ENCODE measurements at regions not wholly inside any gene's neighbourhood (a gene's known extent, or its start where the extent isn't known, plus 50 kb on each side); places are given as distances from the start of the nearest gene placed in this dataset.

DNA sequence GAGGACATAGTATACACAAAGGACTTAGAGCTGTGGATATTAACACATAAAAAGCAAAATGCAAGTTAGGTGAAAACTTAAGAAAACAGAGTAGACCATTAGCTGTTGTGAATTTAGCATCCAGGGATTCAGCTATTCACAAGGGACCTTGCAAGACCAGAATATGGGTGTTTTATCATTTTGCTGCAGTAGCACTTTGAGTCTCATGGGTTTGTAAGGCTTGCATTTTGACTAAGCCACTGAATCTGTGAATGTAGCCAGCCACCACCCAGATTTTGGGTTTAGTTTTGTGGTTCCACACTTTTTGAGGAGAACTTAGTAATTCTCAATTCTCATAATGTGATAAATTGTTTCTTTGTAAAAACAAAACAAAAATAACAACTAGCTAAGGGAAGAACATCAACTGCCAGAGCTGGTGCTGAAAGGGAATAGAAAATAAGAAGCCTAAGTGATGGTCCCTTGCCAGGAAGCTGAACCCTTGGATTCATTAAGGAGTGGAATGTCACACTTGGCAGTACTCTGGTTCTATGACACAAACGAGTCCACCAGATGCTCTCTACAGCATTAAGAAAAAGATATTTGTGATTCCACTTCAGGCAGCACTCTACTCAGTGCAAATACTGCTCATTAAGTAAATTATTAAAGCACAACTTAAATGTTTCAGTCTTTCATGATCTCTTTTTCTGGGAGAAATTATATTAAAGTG, 557.4 kb upstream of the ZNF462 start:
- Histone ChIP-seq H3K4me2 (no peak overlapping the region), H3K9me3 (ENCODE audit: low read depth) (no peaks in the 10 kb centered on the region), H3K4me3 (no peak overlapping the region), H3K27me3 (no peaks in the 10 kb centered on the region), H3K9me2 (replicated peaks; ENCODE audit: insufficient read depth) (no peaks in the 10 kb centered on the region), H4K20me1 (ENCODE audit: insufficient read depth, poor library complexity, severe bottlenecking) (no peaks in the 10 kb centered on the region), H3K27ac (no peak overlapping the region), H2AFZ (no peak overlapping the region), H3K36me3 (replicated peaks; ENCODE audit: insufficient read depth, low read depth) (no peaks in the 10 kb centered on the region), H3K4me1 (ENCODE audit: insufficient read depth) (no peaks in the 10 kb centered on the region), H3K79me2 (no peaks in the 10 kb centered on the region)
- whole genome bisulfite sequencing (ENCODE audit: low lambda C conversion rate, missing lambda C conversion rate) = 33% methylated on average over 1 of the region's 1 CpG
- TF ChIP-seq, protein P1, sequence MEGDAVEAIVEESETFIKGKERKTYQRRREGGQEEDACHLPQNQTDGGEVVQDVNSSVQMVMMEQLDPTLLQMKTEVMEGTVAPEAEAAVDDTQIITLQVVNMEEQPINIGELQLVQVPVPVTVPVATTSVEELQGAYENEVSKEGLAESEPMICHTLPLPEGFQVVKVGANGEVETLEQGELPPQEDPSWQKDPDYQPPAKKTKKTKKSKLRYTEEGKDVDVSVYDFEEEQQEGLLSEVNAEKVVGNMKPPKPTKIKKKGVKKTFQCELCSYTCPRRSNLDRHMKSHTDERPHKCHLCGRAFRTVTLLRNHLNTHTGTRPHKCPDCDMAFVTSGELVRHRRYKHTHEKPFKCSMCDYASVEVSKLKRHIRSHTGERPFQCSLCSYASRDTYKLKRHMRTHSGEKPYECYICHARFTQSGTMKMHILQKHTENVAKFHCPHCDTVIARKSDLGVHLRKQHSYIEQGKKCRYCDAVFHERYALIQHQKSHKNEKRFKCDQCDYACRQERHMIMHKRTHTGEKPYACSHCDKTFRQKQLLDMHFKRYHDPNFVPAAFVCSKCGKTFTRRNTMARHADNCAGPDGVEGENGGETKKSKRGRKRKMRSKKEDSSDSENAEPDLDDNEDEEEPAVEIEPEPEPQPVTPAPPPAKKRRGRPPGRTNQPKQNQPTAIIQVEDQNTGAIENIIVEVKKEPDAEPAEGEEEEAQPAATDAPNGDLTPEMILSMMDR (IDR thresholded peaks at IDR 0.05; ENCODE audit: poor library complexity) = no peak
- TF ChIP-seq EZH2 (IDR thresholded peaks at IDR 0.05; ENCODE audit: borderline replicate concordance) (no peak), EZH2phosphoT487 (IDR thresholded peaks at IDR 0.05; ENCODE audit: low read depth, severe bottlenecking, unreplicated experiment) (no peak)
- no peak for DNase-seq (ENCODE audit: low spot score)

- Histone ChIP-seq H3K36me3 (replicated peaks; ENCODE audit: insufficient read depth, low read depth) (no peaks in the 10 kb centered on the region), H3K27ac (no peak overlapping the region), H3K4me3 (no peak overlapping the region), H3K4me1 (ENCODE audit: insufficient read depth) (no peaks in the 10 kb centered on the region), H2AFZ (no peak overlapping the region), H3K9me3 (ENCODE audit: low read depth) (no peaks in the 10 kb centered on the region), H3K79me2 (no peaks in the 10 kb centered on the region), H4K20me1 (ENCODE audit: insufficient read depth, poor library complexity, severe bottlenecking) (no peaks in the 10 kb centered on the region), H3K4me2 (no peak overlapping the region), H3K27me3 (no peaks in the 10 kb centered on the region), H3K9me2 (replicated peaks; ENCODE audit: insufficient read depth) (no peaks in the 10 kb centered on the region)
- DNase-seq (ENCODE audit: low spot score) = no peak
- TF ChIP-seq, protein P1 (IDR thresholded peaks at IDR 0.05; ENCODE audit: poor library complexity) = no peak
- no peak for TF ChIP-seq EZH2 (IDR thresholded peaks at IDR 0.05; ENCODE audit: borderline replicate concordance)
- no peak for TF ChIP-seq EZH2phosphoT487 (IDR thresholded peaks at IDR 0.05; ENCODE audit: low read depth, severe bottlenecking, unreplicated experiment)
Measured at GRCh38 chr9:106307670-106308069, 555.3 kb upstream of the ZNF462 start.

- 81% methylated on average over 1 of the region's 1 CpG for WGBS (ENCODE audit: low lambda C conversion rate, missing lambda C conversion rate)
- no peak overlapping the region for H3K4me3 ChIP-seq
Measured at GRCh38 chr9:106309925-106310324, 553.0 kb upstream of the ZNF462 start.

More at GRCh38 chr9:106309925-106310324, 553.0 kb upstream of the ZNF462 start:
- TF ChIP-seq EZH2phosphoT487 (IDR thresholded peaks at IDR 0.05; ENCODE audit: low read depth, severe bottlenecking, unreplicated experiment) = no peak
- TF ChIP-seq EZH2 (IDR thresholded peaks at IDR 0.05; ENCODE audit: borderline replicate concordance) = no peak
- TF ChIP-seq, protein P1 (IDR thresholded peaks at IDR 0.05; ENCODE audit: poor library complexity) = no peak
- no peaks in the 10 kb centered on the region for H3K79me2 ChIP-seq
- H4K20me1 ChIP-seq (ENCODE audit: insufficient read depth, poor library complexity, severe bottlenecking) = no peaks in the 10 kb centered on the region
- no peaks in the 10 kb centered on the region for H3K9me3 ChIP-seq (ENCODE audit: low read depth)
- DNase-seq (ENCODE audit: low spot score) = no peak
- H3K36me3 ChIP-seq (replicated peaks; ENCODE audit: insufficient read depth, low read depth) = no peaks in the 10 kb centered on the region
- H3K4me1 ChIP-seq (ENCODE audit: insufficient read depth) = no peaks in the 10 kb centered on the region
- no peaks in the 10 kb centered on the region for H3K9me2 ChIP-seq (replicated peaks; ENCODE audit: insufficient read depth)
- no peaks in the 10 kb centered on the region for H3K27me3 ChIP-seq
- no peak overlapping the region for H3K27ac ChIP-seq
- no peak overlapping the region for H3K4me2 ChIP-seq
- H2AFZ ChIP-seq = no peak overlapping the region

All from hepatocyte (in vitro differentiated cells).